Stomach (tissue), 8 donors: ENCODE measurements at regions not wholly inside any gene's neighbourhood (a gene's known extent, or its start where the extent isn't known, plus 50 kb on each side); places are given as distances from the start of the nearest gene placed in this dataset.

Experiments
- DNase-seq, 2 donors: peaks; one replicate each; pipeline versions ENCODE4 v3.0.0 to v3.0.0-alpha.2; 2013 to 2019
- H3K27ac ChIP-seq, 5 donors: fragments of 200-600 bp in 4 of 5; sonication (generic) in 4 of 5; one replicate each; pipeline ENCODE4 v1.5.1; 2013 to 2019; ENCODE audit warnings: mild to moderate bottlenecking in 1 of 5, moderate library complexity in 1 of 5
- H3K27me3 ChIP-seq, 3 donors: fragments of 200-600 bp; sonication (generic); one replicate each; pipeline ENCODE4 v1.5.1; 2017 to 2019; ENCODE audit warnings: mixed run types in 1 of 3
- H3K36me3 ChIP-seq, 4 donors: fragments of 200-600 bp; sonication (generic); 1 replicate in 3 of 4; 2 replicates in 1 of 4; pipeline ENCODE4 v1.5.1; 2016 to 2019
- H3K4me1 ChIP-seq, 4 donors: fragments of 200-600 bp; sonication (generic); one replicate each; pipeline ENCODE4 v1.5.1; 2016 to 2019
- H3K4me3 ChIP-seq, 4 donors: fragments of 200-600 bp; sonication (generic) in 3 of 4; one replicate each; pipeline ENCODE4 v1.5.1; 2016 to 2019; ENCODE audit warnings: mild to moderate bottlenecking in 1 of 4
- H3K9me3 ChIP-seq, 4 donors: fragments of 200-600 bp; sonication (generic); one replicate each; pipeline ENCODE4 v1.5.1; 2016 to 2019
- EP300 ChIP-seq: sonication (generic); formaldehyde crosslinking; IDR thresholded peaks from one replicate; pipeline ENCODE4 v1.6.1; 2017; ENCODE audit warnings: antibody characterized with exemption
- POLR2A ChIP-seq, 4 donors: fragments of 450-650 bp; IDR thresholded peaks; one replicate each; pipeline ENCODE4 v1.6.1; 2016; ENCODE audit warnings: antibody characterized with exemption in 4 of 4, control low read depth in 2 of 4, mild to moderate bottlenecking in 1 of 4, moderate library complexity in 1 of 4
- POLR2AphosphoS5 ChIP-seq, 3 donors: sonication (generic); formaldehyde crosslinking; IDR thresholded peaks; one replicate each; pipeline ENCODE4 v1.6.1; 2016; ENCODE audit warnings: antibody characterized with exemption in 3 of 3
- WGBS, 5 donors: extraction: QIAGEN DNeasy Blood & Tissue Kit in 3 of 5; methylation state at CpG; one replicate each; pipeline versions ENCODE4 v1.1.5 to v1.1.7; 2013 to 2018; 5-methylcytosine and 5-hydroxymethylcytosine counted together
- intact Hi-C: fragments of 100-400 bp; cut with DNase I; formaldehyde crosslinking; loops from one replicate; pipeline ENCODE4 v1.15.1; 2023; ENCODE audit warnings: low total_unique reads
- TF ChIP-seq, protein P1 (sequence below), 7 experiments: fragments of 450-650 bp in 4 of 7; fragments of 200-600 bp in 3 of 7; sonication (generic) in 3 of 7; IDR thresholded peaks; one replicate each; pipeline ENCODE4 v1.5.1; 2016 to 2019; ENCODE audit warnings: antibody characterized with exemption in 7 of 7, control low read depth in 2 of 7, mild to moderate bottlenecking in 1 of 7
- donor health status: healthy with polysubstance abuse.
- donor health status: Bipolar disorder and iron deficiency.
- donor health status: healthy.

DNA sequence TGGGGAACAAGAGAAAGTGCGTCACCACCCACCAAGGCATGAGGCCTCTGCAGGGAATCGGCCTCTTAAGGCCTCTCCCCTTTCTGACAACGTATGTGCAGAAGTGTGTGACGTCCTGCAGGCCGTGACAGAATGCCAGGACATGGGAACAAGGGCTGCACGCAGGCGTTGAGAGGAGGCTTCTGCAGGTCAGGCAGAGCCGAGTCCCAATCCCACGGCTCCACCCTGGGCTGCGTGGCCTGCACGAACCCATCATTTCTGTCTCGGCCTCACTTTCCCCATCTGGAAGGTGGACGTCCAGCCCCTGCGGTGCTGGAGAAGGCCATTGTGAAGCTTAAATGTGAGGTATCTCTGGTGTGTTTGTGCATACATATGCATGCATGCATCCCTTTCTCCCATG lies 61.8 kb downstream of the SHANK2 start:
- Histone ChIP-seq H3K27me3 (no peaks in the 10 kb centered on the region), H3K4me3 (no peak overlapping the region), H3K27ac (no peak overlapping the region), H3K9me3 (no peaks in the 10 kb centered on the region), H3K4me1 (no peaks in the 10 kb centered on the region), H3K36me3 (peaks cover 0 to 4% (median 0%) of the 10 kb centered on the region in 4 donors)
- 87 to 95% (median 93%) methylated on average over 9 to 14 of the region's 14 CpGs for WGBS, 5 donors
- TF ChIP-seq POLR2A (IDR thresholded peaks at IDR 0.05) (no peak), POLR2AphosphoS5 (IDR thresholded peaks at IDR 0.05) (no peak), EP300 (no peak)
- TF ChIP-seq, protein P1, sequence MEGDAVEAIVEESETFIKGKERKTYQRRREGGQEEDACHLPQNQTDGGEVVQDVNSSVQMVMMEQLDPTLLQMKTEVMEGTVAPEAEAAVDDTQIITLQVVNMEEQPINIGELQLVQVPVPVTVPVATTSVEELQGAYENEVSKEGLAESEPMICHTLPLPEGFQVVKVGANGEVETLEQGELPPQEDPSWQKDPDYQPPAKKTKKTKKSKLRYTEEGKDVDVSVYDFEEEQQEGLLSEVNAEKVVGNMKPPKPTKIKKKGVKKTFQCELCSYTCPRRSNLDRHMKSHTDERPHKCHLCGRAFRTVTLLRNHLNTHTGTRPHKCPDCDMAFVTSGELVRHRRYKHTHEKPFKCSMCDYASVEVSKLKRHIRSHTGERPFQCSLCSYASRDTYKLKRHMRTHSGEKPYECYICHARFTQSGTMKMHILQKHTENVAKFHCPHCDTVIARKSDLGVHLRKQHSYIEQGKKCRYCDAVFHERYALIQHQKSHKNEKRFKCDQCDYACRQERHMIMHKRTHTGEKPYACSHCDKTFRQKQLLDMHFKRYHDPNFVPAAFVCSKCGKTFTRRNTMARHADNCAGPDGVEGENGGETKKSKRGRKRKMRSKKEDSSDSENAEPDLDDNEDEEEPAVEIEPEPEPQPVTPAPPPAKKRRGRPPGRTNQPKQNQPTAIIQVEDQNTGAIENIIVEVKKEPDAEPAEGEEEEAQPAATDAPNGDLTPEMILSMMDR (IDR thresholded peaks at IDR 0.05): no peak
- no peak for DNase-seq
- intact Hi-C loops: no loop called here

DNA sequence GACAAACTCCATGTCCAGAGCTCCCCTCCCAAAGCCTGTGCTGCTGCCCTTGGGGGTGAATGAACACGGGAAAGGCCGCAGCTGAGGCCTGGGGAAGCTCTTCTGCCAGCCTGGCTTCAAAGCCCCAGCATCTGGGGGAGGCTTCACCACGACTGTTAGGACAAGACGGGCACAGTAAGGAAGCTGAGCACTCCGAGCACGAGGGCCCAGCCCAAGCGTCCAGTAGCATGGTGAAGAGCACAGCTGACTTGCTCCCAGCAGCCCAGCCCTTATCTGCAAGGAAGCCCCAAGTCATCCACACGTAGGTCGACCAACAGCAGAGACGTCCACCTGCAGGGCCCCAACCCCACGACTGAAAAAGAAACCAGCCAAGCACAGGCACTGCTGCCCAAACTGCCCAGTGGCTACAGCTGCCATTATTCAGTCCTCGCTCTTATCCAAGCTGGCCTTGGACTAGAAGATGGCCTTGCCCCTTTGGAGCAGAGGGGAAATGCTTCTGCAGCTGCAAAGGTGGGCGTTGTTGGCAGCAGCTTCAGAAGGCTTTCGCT lies 62.5 kb downstream of the SHANK2 start:
- Histone ChIP-seq H3K9me3 (no peaks in the 10 kb centered on the region), H3K27ac (no peak overlapping the region), H3K4me1 (no peaks in the 10 kb centered on the region), H3K27me3 (no peaks in the 10 kb centered on the region), H3K36me3 (peaks cover 0 to 4% (median 0%) of the 10 kb centered on the region in 4 donors), H3K4me3 (no peak overlapping the region)
- intact Hi-C loops: no loop called here
- 90 to 94% (median 92%) methylated on average over 13 to 14 of the region's 14 CpGs for WGBS, 5 donors
- TF ChIP-seq EP300 (no peak), POLR2A (IDR thresholded peaks at IDR 0.05) (no peak), POLR2AphosphoS5 (IDR thresholded peaks at IDR 0.05) (no peak)
- TF ChIP-seq, protein P1 (IDR thresholded peaks at IDR 0.05): no peak
- DNase-seq: no peak

DNA sequence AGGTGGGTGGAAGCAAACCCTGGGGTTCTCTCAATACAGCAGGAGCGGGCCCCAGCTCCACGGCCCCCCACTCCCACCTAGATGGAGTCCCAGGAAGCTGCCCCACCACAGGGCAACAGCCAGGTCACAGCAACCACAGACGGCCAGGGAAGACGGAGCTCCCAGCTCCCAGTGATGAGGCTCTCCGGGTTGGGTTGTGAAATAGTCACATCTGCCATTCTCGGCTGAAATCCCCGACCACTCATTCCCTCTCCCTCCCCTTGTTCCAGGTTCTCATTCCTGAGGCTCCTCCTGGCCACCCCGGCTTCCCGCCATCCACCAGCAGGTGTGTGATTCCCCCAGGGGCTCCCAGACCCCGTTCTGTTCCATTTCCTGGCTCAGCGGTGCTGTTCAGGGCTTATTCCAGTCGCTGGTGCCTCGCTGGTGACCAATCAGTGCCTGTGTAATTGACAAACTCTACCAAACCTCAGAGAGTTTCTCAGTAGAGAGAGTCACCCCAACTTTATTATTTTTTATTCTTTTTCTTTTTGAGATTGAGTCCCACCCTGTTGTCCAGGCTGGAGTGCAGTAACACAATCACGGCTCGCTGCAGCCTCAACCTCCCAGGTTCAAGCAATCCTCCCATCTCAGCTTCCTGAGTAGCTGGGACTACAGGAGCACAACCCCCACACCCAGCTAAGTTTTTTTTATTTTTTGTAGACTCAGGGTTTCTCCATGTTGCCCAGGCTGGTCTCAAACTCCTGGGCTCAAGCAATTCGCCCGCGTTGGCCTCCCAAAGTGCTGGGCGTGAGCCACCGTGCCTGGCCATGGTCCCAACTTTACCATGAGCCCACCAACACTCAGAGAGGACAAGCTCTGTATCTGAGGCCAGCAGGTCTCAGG lies 63.2 kb downstream of the SHANK2 start:
- Histone ChIP-seq H3K27ac (no peak overlapping the region), H3K27me3 (no peaks in the 10 kb centered on the region), H3K9me3 (no peaks in the 10 kb centered on the region), H3K36me3 (peaks cover 0 to 4% (median 0%) of the 10 kb centered on the region in 4 donors), H3K4me3 (no peak overlapping the region), H3K4me1 (no peaks in the 10 kb centered on the region)
- intact Hi-C loops: no loop called here
- 89 to 96% (median 93%) methylated on average over 19 to 20 of the region's 20 CpGs for WGBS, 5 donors
- no peak for DNase-seq
- no peak for TF ChIP-seq EP300
- no peak for TF ChIP-seq POLR2AphosphoS5 (IDR thresholded peaks at IDR 0.05)
- TF ChIP-seq, protein P1 (IDR thresholded peaks at IDR 0.05): no peak
- TF ChIP-seq POLR2A (IDR thresholded peaks at IDR 0.05): no peak

DNA sequence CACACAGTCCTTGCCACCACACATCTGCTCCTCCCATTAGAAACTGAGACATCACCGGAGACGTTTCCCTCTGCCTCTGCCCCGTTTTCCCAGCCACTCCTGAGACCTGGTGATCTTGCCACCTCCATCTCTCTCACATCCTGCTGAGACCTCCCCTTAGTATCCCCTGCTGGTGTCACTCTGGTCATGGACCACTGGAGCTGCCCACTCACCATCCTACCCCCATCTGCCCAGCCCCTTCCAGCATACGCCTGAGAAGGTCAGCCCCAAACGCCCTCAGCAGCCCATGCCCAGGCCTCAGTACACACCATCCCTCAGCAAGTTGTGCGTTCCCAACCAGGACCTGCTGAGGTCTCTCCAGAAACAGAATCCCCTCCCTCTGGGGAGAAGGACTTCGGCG lies 64.3 kb downstream of the SHANK2 start:
- WGBS, 5 donors: 83 to 89% (median 85%) methylated on average over 8 of the region's 8 CpGs
- intact Hi-C loops: no loop called here

More for the DNA sequence above, 64.3 kb downstream of the SHANK2 start:
- H3K27ac ChIP-seq: no peak overlapping the region
- H3K4me1 ChIP-seq: no peaks in the 10 kb centered on the region
- no peak for TF ChIP-seq POLR2A (IDR thresholded peaks at IDR 0.05)
- TF ChIP-seq EP300: no peak
- no peak for TF ChIP-seq POLR2AphosphoS5 (IDR thresholded peaks at IDR 0.05)
- TF ChIP-seq, protein P1 (IDR thresholded peaks at IDR 0.05): no peak
- H3K36me3 ChIP-seq: peaks cover 0 to 4% (median 0%) of the 10 kb centered on the region in 4 donors
- H3K9me3 ChIP-seq: no peaks in the 10 kb centered on the region
- DNase-seq: no peak
- H3K27me3 ChIP-seq: no peaks in the 10 kb centered on the region
- H3K4me3 ChIP-seq: no peak overlapping the region
